Ascending aorta (tissue), 2 donors: ENCODE measurements at regions not wholly inside any gene's neighbourhood (a gene's known extent, or its start where the extent isn't known, plus 50 kb on each side); places are given as distances from the start of the nearest gene placed in this dataset.
"Not testable (repeated sequence)": the region's sequence is repeated elsewhere in the genome, so short reads cannot be mapped to it uniquely, and the experiment has no call there.

ENCODE experiments used
- DNase-seq, 2 donors: peaks; one replicate each; pipeline ENCODE4 v3.0.0-alpha.2; 2019; ENCODE audit warnings: low spot score in 2 of 2
- H3K27ac ChIP-seq, 2 donors: fragments of 200-600 bp; sonication (generic); one replicate each; pipeline ENCODE4 v1.5.1; 2016 to 2017; ENCODE audit warnings: mild to moderate bottlenecking in 1 of 2
- H3K27me3 ChIP-seq: fragments of 200-600 bp; sonication (generic); one replicate; pipeline ENCODE4 v1.5.1; 2017
- H3K36me3 ChIP-seq, 2 donors: fragments of 200-600 bp; sonication (generic); one replicate each; pipeline ENCODE4 v1.5.1; 2016
- H3K4me1 ChIP-seq, 2 donors: fragments of 200-600 bp; sonication (generic); one replicate each; pipeline ENCODE4 v1.5.1; 2016 to 2017; ENCODE audit warnings: mild to moderate bottlenecking in 1 of 2
- H3K4me3 ChIP-seq, 2 donors: fragments of 200-600 bp; sonication (generic); one replicate each; pipeline ENCODE4 v1.5.1; 2016 to 2017; ENCODE audit warnings: mild to moderate bottlenecking in 1 of 2
- H3K9me3 ChIP-seq, 2 donors: fragments of 200-600 bp; sonication (generic); one replicate each; pipeline ENCODE4 v1.5.1; 2016
- intact Hi-C: fragments of 100-400 bp; cut with DNase I; formaldehyde crosslinking; loops from one replicate; pipeline ENCODE4 v1.15.1; 2023
- TF ChIP-seq, protein P1 (sequence below), 3 experiments: fragments of 200-600 bp in 2 of 3; fragments of 450-650 bp in 1 of 3; sonication (generic) in 2 of 3; IDR thresholded peaks; one replicate each; pipeline ENCODE4 v1.5.1; 2016 to 2019; ENCODE audit warnings: antibody characterized with exemption in 3 of 3, mild to moderate bottlenecking in 1 of 3, moderate library complexity in 1 of 3

DNA sequence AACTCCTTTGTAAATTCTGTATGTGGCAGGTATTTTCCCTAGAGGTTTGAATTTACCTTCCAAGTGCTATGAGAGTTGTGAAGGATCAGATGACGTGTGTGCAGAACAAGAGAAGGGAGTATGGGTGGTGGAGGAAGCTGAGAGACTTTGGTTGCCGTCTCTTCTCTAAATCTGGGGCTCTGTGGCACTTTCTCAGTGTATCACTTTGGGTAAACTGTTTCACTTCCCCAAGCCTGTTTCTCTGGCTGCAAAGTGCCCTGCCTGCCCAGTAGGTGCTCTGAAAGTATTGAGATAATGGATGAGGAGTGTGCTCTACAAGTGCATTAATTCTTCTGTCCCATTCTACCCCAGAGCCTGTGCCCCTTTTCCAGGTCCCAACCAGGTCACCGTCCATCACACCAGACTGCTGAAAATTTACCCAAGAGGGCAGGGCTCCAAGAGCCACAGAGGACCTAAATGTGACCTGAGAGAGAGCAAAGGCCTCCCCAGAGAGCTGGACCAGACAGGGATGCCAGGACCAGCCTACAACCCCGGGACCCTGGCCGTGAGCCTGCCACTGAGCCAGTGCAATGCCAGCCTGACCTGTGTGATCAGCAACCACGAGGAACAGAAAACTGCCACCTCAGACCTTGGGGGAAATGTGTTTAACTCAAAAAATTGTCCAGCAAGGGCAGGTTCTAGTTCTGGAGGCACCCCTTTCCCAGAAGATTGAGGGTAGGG lies 131.6 kb upstream of the ETV3 start:
- no peaks in the 10 kb centered on the region for H3K36me3 ChIP-seq
- H3K27me3 ChIP-seq, result no peaks in the 10 kb centered on the region
- TF ChIP-seq, protein P1, sequence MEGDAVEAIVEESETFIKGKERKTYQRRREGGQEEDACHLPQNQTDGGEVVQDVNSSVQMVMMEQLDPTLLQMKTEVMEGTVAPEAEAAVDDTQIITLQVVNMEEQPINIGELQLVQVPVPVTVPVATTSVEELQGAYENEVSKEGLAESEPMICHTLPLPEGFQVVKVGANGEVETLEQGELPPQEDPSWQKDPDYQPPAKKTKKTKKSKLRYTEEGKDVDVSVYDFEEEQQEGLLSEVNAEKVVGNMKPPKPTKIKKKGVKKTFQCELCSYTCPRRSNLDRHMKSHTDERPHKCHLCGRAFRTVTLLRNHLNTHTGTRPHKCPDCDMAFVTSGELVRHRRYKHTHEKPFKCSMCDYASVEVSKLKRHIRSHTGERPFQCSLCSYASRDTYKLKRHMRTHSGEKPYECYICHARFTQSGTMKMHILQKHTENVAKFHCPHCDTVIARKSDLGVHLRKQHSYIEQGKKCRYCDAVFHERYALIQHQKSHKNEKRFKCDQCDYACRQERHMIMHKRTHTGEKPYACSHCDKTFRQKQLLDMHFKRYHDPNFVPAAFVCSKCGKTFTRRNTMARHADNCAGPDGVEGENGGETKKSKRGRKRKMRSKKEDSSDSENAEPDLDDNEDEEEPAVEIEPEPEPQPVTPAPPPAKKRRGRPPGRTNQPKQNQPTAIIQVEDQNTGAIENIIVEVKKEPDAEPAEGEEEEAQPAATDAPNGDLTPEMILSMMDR (IDR thresholded peaks at IDR 0.05), result no peak
- intact Hi-C loops, result no loop called here
- H3K27ac ChIP-seq, result no peak overlapping the region
- H3K9me3 ChIP-seq, result no peaks in the 10 kb centered on the region
- H3K4me3 ChIP-seq, result no peak overlapping the region
- DNase-seq, result no peak
- no peaks in the 10 kb centered on the region for H3K4me1 ChIP-seq

DNA sequence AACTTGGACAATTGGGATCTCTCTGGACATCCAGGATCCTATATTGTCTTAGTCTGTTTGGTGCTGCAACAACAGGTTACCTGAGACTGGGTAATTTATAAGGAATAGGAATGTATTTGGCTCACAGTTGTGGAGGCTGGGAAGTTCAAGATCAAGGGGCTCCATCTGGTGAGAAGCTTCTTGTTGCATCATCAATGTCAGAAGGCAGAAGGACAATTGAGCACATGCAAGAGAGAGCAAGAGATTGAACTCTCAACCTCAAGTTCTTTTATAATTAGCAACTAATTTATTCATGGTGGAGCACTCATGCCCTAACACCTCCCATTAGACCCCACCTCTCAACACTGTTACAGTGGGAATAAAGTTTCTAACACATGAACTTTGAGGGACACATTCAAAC lies 124.7 kb upstream of the ETV3 start:
- no peaks in the 10 kb centered on the region for H3K27me3 ChIP-seq
- H3K4me1 ChIP-seq, result no peaks in the 10 kb centered on the region
- no peak overlapping the region for H3K27ac ChIP-seq
- TF ChIP-seq, protein P1 (IDR thresholded peaks at IDR 0.05), result no peak
- no peak for DNase-seq
- no peak overlapping the region for H3K4me3 ChIP-seq
- H3K9me3 ChIP-seq, result no peaks in the 10 kb centered on the region
- intact Hi-C loops, result no loop called here
- H3K36me3 ChIP-seq, result no peaks in the 10 kb centered on the region

GRCh38 chr1:157262422-157262821 lies 124.2 kb upstream of the ETV3 start:
- Histone ChIP-seq H3K9me3 (no peaks in the 10 kb centered on the region), H3K4me1 (no peaks in the 10 kb centered on the region), H3K36me3 (no peaks in the 10 kb centered on the region), H3K27ac (no peak overlapping the region), H3K4me3 (no peak overlapping the region), H3K27me3 (no peaks in the 10 kb centered on the region)
- intact Hi-C loops, result no loop called here
- no peak for DNase-seq
- TF ChIP-seq, protein P1 (IDR thresholded peaks at IDR 0.05), result no peak

- intact Hi-C loops, H3K27ac ChIP-seq, DNase-seq: not testable (repeated sequence)
Measured at GRCh38 chr1:157255891-157256290, 117.7 kb upstream of the ETV3 start.

GRCh38 chr1:157254183-157254582 lies 116.0 kb upstream of the ETV3 start:
- DNase-seq, result not testable (repeated sequence)

More at GRCh38 chr1:157255891-157256290, 117.7 kb upstream of the ETV3 start:
- not testable (repeated sequence) for H3K4me3 ChIP-seq, H3K9me3 ChIP-seq, H3K4me1 ChIP-seq, H3K27me3 ChIP-seq, H3K36me3 ChIP-seq

DNA sequence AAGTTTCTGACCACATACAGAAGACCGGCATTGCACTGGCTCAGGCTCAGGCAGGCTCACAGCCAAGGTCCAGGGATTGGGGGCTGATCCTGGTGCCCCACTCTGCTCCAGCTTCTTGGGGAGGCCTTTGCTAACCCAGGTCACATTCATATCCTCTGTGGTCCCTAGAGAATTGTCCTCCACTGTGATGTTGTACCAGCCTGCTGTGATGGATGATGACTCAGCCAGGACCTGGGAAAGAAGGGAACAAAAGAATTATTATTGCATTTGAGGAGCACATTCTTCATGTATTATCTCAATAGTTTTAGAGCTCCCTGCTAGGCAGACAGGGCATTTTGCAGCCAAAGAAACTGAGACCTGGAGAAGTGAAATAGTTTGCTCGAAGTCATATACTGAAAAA lies 114.3 kb upstream of the ETV3 start:
- no peaks in the 10 kb centered on the region for H3K9me3 ChIP-seq
- intact Hi-C loops, result no loop called here
- no peaks in the 10 kb centered on the region for H3K27me3 ChIP-seq
- no peak overlapping the region for H3K4me3 ChIP-seq
- TF ChIP-seq, protein P1 (IDR thresholded peaks at IDR 0.05), result no peak
- DNase-seq, result no peak
- no peaks in the 10 kb centered on the region for H3K36me3 ChIP-seq
- H3K4me1 ChIP-seq, result no peaks in the 10 kb centered on the region
- H3K27ac ChIP-seq, result no peak overlapping the region

More at GRCh38 chr1:157254183-157254582, 116.0 kb upstream of the ETV3 start:
- H3K27ac ChIP-seq, H3K36me3 ChIP-seq, H3K27me3 ChIP-seq, intact Hi-C loops, H3K4me1 ChIP-seq, H3K9me3 ChIP-seq, H3K4me3 ChIP-seq: not testable (repeated sequence)

GRCh38 chr1:157249739-157250138 lies 111.5 kb upstream of the ETV3 start:
- no peak for DNase-seq
- Histone ChIP-seq H3K4me1 (no peaks in the 10 kb centered on the region), H3K9me3 (no peaks in the 10 kb centered on the region), H3K4me3 (no peak overlapping the region), H3K27ac (no peak overlapping the region), H3K36me3 (no peaks in the 10 kb centered on the region), H3K27me3 (no peaks in the 10 kb centered on the region)
- TF ChIP-seq, protein P1 (IDR thresholded peaks at IDR 0.05), result no peak
- intact Hi-C loops, result no loop called here
